HG03354 (cell line): ENCODE measurements at regions not wholly inside any gene's neighbourhood (a gene's known extent, or its start where the extent isn't known, plus 50 kb on each side); places are given as distances from the start of the nearest gene placed in this dataset.

Source experiments
- ATAC-seq: cut with Tn5 transposase; IDR thresholded peaks from one replicate; pipeline ENCODE4 v1.9.1; 2021; ENCODE audit warnings: mild to moderate bottlenecking; ENCODE audit not compliant: unreplicated experiment, poor library complexity, severe bottlenecking

DNA sequence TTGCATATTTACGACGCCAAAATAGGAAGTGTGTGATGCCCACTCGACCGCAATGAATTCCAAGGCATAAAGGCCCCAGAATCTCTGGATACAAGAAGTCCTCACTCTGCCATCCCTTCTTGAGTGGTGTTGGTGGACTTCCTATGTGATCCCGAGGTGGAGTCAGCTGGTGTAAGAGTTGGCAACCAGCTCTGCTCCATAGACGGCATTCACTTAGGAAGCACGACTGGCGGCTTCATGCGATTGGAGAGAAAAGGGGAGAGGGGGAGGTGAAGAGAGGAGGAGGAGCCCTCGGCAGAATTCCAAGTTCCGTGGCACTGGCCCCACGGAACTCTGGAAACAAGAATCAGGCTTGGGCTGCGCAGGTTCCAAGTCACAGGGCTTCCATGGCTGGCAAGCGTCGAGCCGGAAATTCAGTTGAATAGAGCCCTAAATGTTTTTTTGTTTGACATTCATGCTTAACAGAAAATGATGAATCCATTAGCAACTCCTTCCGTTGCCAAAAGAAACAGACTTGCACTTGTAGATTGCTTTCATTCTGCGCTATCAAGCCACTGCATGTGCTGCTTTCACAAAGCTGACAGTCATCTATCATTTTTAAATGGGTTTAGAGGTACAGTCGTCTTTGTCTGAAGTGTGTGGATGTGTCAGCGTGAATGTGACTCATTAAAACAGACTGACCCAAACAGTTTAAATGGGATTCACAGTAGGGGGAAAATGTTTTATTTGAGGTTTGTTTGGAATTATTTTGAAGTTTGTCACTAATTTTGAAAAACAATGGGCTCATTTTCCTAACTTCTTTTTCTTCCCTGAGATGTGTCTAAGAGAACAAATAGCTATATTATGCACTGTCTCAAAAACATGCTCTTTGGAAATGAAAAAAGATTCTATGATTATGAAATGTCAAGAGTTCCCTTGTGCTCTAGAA is 428.3 kb upstream of the ATP11B start:
- no peak for ATAC-seq

DNA sequence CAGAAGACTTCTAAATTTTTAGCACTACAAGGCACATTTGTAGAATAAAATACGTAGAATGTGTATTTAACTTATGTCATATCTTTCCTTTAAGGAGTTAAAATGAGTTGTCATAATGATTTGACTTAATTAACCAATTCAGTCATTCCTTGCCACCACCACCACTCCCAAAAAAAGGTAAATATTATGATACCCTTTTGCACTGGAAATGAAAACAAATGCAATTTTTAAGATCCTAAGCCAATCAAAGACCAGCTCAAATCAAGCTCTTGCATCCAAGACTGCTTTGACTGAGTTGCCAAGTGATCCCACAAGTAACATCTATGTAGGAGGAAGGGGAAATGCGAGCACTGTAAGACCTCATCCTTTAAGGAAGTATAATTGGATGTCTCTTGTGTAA is 426.6 kb upstream of the ATP11B start:
- ATAC-seq, result no peak

- ATAC-seq, result no peak
These were observed 423.4 kb upstream of the ATP11B start for GRCh38 chr3:182369861-182370260.

DNA sequence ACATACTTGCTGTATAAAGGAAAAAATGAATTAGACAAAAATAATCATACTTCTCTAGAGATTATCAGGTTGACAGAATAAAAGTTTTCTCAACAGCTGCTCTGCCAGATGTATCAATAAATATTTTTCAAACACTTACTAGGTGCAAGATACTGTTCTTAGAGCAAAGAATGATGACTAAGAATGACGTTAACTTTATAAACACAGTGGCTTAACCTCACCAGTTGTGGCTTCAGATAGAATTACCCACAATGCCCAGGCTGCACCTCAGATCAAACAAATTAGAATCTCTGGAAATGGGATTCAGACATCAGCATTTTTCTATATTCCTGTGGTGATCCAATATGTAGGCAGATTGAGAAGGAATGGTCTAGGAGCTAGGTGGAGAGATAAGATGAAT is 422.4 kb upstream of the ATP11B start:
- ATAC-seq, result no peak

- no peak for ATAC-seq
These were observed 417.4 kb upstream of the ATP11B start for GRCh38 chr3:182375916-182376315.

GRCh38 chr3:182382112-182382857 is 411.0 kb upstream of the ATP11B start:
- no peak for ATAC-seq

GRCh38 chr3:182384221-182384620 is 409.1 kb upstream of the ATP11B start:
- no peak for ATAC-seq

DNA sequence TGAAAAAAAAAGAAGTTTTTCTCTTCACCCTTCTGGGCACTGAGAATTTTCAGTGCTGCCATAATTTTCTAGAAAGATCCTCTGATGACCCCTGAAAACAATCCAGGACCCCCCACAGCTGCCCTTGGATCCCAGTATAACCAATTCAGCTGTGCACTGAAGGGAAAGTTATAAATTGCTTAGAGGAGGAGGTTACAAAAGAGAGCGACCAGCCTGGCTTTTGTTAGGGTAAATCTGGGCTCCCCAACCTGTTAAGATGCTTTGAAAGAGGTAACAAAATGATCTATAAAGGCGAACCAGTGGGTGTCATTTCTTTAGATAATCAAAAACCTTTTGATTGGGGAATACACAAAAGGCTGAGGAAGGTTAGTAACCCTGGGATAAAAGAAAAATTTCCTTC is 407.9 kb upstream of the ATP11B start:
- no peak for ATAC-seq

DNA sequence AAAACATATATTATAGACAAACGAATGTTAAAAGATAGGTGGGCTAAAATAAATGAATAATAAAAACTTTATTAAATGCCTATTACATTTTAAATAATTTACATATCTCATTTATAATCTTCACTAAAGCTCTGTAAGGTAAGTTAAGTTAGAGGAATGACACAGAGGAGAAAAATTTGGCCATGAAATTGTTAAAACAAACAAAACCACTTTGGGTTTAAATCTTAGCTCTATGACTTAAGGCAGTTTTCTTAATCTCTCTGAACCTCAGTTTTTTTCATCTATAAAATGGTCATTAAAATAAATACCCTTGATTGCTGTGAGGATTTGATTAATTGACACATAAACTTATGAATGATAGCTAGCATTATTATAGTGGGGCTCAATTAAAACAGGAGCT is 404.8 kb upstream of the ATP11B start:
- ATAC-seq, result no peak

DNA sequence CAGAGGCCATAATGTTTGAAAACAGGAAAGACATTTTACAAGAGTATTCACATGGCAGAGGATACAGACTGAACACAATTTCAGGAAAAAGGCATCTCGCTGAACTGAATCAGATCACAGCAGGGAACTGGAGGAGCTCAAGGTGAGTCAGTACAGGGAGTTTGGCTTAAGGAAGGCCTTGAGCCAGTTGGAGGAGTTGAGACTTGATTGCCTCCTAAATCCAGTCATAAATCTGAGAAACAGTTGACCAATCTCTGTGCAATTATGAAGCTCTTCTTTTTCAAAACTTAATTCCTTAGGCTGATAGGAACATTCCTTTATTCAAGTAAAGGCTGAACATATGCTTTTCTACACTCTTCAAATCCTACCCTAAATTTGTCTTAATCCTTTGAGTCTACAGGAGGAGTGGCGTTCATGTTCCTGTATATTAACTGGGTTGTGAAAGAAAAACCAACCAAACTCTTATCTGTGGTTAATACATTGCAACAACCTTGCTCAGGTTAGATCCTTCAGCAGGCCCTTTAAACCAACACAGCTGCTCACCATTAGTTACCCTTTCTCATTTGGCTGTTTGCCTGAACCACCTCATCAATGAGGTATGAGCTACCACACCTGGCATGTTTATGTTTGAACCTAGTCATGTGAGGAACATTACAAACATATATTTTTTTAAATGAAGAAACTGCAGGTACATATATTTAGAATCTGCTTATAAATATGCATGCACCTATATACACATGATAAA is 404.1 kb upstream of the ATP11B start:
- no peak for ATAC-seq

- no peak for ATAC-seq
These were observed 402.9 kb upstream of the ATP11B start for GRCh38 chr3:182390421-182390820.

GRCh38 chr3:182392182-182392937 is 400.9 kb upstream of the ATP11B start:
- ATAC-seq, result no peak

DNA sequence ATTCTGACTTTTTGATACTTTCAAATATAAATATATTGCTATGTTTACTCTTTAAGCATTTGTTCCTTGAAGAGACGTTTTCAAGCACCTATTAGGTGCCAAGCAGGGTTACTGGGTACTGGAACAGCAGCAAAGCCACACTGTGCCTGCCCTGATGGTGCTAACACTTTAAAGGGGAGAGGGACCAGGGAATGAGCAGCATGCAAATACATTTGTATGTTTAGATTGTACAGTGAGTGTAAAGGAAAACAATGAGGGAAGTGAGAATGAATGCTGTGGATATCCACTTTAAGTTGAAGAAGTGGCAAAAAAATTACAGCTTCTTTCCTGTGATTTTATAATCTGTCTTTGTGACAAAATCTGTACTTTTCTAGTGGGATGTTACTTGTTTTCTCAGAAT is 400.2 kb upstream of the ATP11B start:
- no peak for ATAC-seq

DNA sequence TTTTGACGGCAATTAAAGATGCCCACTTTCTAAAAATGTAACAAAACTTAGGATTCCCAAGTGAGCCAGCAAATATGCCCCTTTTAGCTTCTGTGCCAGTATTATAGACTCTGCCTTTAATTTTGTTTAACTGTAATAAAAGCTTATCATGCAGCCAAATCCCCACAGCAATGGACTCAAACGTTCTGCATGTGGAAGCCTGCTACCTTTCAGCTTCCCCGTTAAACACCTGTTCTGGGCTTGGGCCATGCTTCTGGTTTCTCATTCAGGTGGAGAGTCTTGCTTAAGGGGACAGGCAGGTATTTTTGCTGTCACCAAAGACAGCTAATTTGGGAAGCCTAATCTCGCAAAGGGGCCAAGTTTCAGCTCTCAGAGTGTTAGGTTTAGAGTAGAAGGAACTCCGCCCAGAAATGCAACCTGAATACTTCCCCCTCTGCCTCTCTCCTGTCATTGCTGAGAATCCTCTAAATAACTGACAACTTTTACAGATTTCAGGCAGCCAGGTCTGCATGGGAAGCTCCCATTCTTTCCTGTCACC is 399.4 kb upstream of the ATP11B start:
- no peak for ATAC-seq

DNA sequence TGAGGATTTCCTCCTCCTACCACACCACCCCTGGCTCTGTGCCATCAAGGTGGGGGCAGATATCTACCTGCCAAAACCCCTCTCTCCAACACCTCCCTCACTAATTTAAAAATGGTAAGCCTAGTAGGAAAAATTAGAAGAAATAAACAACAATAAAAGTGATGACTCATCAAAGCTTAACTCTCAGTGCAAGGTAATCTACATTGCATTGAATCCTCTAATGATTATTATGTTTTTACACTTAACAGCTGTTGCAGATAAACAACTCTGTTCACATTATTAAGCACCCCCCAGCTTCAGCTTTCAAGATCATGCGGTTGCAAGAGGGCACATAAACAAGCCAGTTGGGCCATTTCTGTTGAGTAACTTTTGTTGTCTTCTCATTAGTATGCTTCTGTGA is 396.1 kb upstream of the ATP11B start:
- ATAC-seq, result no peak

GRCh38 chr3:182399978-182400737 is 393.1 kb upstream of the ATP11B start:
- ATAC-seq, result no peak

DNA sequence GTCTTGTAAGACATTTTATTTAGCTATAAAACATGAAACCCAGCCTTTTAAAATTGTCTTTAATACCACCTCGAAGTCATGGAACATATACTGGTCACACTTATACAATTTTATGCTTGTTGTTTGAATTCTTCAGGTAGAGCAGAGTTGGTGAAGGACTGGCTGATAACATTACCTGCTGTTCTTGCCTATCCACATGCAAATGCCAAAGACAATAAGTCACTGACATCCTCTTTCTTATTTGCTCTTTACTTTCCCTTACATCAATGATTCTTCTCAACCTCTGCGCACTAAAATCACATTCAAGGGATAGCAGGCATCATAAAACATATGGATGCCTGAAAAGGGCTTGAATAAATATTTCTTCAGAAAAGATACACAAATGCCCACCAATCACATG is 392.5 kb upstream of the ATP11B start:
- no peak for ATAC-seq

- no peak for ATAC-seq
These were observed 389.3 kb upstream of the ATP11B start for GRCh38 chr3:182404031-182404430.

DNA sequence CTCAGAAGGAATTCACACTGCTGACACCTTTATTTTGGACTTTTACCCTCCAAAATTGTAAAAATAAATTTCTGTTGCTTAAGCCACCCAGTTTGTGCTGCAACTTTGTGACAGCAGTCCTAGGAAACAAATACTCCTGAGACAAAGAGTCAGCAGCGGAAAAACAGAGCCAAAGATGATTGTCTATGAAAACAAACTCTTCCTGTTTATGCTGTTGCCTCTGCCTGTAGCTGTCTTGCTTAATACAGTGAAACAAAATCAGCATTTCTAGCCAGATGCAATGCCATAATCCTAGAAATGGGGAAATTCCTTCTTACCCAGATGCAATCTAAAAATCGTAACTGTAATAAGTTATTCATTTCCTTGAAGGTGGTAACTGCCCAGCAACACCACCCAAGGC is 387.5 kb upstream of the ATP11B start:
- ATAC-seq, result no peak
